ENCODE measurements at regions not wholly inside any gene's neighbourhood (a gene's known extent, or its start where the extent isn't known, plus 50 kb on each side); places are given as distances from the start of the nearest gene placed in this dataset.
"Not testable (repeated sequence)": the region's sequence is repeated elsewhere in the genome, so short reads cannot be mapped to it uniquely, and the experiment has no call there.

DNA sequence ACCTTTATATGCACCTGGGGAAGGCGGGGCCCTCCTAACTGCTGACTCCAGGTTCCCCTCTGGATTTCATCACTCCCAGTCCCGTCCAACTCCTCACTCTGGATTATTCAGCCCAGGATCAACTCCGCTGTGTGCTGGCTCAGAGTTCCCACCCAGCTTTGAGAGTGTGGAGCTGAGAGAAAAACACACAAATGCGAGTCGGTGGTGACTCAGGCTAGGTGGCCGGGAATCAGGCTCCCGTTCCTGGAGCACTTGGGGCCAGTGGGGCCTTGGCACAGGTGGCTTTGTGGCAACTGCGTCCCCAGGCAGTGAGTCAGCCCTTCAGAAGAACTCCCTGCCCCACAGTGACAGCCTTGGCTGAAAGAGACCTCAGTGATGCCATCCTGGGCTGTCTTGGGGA is 139.1 kb downstream of the TNFRSF13B start:
- CTCF ChIA-PET; H3K9me3 Mint-ChIP-seq (ENCODE audit: unreplicated experiment); H3K4me1 Mint-ChIP-seq (ENCODE audit: insufficient read depth, unreplicated experiment); H3K27ac Mint-ChIP-seq (ENCODE audit: low read depth, unreplicated experiment); DNase-seq (ENCODE audit: unreplicated experiment); POLR2A ChIA-PET; H3K4me3 Mint-ChIP-seq (ENCODE audit: unreplicated experiment); intact Hi-C loops (cut with micrococcal nuclease); H3K27me3 Mint-ChIP-seq (ENCODE audit: insufficient read depth, unreplicated experiment); BruUV-seq (replicated peaks); H3K36me3 Mint-ChIP-seq (ENCODE audit: insufficient read depth, unreplicated experiment): not testable (repeated sequence)

DNA sequence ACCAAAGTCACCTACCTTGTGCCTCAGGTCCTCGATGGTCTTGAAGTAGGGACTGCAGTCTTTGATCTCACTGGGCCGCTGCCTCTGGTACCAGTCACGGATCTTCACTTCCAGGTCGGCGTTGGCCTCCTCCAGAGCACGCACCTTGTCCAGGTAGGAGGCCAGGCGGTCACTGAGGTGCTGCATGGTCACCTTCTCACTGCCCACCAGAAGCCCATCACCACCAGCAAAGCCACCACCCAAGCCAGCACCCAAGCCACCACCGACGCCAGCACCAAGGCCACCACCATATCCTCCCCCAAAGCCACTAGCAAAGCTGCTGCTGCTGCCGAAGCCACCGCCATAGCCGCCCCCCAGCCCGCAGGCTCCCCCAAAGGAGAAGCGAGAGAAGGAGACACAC is 139.7 kb downstream of the TNFRSF13B start:
- BruUV-seq (replicated peaks); H3K36me3 Mint-ChIP-seq (ENCODE audit: insufficient read depth, unreplicated experiment); H3K9me3 Mint-ChIP-seq (ENCODE audit: unreplicated experiment); POLR2A ChIA-PET; intact Hi-C loops (cut with micrococcal nuclease); H3K4me3 Mint-ChIP-seq (ENCODE audit: unreplicated experiment); H3K27ac Mint-ChIP-seq (ENCODE audit: low read depth, unreplicated experiment); DNase-seq (ENCODE audit: unreplicated experiment); CTCF ChIA-PET; H3K27me3 Mint-ChIP-seq (ENCODE audit: insufficient read depth, unreplicated experiment); H3K4me1 Mint-ChIP-seq (ENCODE audit: insufficient read depth, unreplicated experiment): not testable (repeated sequence)

DNA sequence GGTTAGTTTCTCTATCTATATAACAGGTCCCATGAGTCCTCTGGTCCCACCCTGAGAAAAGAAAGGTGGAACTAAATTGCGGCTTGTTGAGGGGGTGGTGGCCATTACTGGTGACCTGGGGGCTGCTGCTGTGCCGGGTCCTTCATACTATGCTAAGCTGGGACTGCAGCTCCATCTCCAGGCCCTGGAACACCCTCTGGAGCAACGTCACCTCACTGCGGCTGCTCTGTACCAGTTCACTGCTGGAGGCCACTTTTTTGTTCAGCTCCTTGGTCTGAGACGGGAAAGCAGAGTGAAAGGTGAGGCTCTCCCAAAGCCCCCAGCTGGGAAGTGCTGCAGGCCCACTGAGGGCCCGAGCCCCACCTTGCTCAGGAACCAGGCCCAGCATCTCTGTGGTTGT is 140.7 kb downstream of the CCDC144A start:
- intact Hi-C loops (cut with micrococcal nuclease); DNase-seq (ENCODE audit: unreplicated experiment); POLR2A ChIA-PET; H3K27ac Mint-ChIP-seq (ENCODE audit: low read depth, unreplicated experiment); BruUV-seq (replicated peaks); H3K4me3 Mint-ChIP-seq (ENCODE audit: unreplicated experiment); CTCF ChIA-PET; H3K4me1 Mint-ChIP-seq (ENCODE audit: insufficient read depth, unreplicated experiment); H3K27me3 Mint-ChIP-seq (ENCODE audit: insufficient read depth, unreplicated experiment); H3K36me3 Mint-ChIP-seq (ENCODE audit: insufficient read depth, unreplicated experiment): not testable (repeated sequence)
- peaks cover 14% of the 10 kb centered on the region for H3K9me3 Mint-ChIP-seq (ENCODE audit: unreplicated experiment)

DNA sequence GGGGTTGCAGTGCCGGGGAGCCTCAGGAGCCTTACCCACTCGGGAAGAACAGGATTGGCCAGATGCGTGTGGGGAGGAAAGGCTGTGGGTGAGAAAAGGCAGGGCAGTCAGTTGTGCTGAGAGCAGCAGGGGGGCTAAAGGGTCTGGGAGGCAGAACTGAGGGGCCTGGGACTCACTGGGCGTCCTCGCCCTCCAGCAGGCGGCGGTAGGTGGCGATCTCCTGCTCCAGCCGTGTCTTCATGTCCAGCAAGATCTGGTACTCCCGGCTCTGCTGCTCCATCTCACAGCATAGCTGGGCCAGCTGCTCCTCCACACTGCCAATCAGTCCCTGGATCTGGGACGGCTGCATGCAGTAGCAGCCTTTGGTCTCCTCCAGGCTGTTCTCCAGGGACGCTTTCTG is 140.2 kb downstream of the CCDC144A start:
- POLR2A ChIA-PET; H3K4me1 Mint-ChIP-seq (ENCODE audit: insufficient read depth, unreplicated experiment); BruUV-seq (replicated peaks); H3K36me3 Mint-ChIP-seq (ENCODE audit: insufficient read depth, unreplicated experiment); H3K4me3 Mint-ChIP-seq (ENCODE audit: unreplicated experiment); intact Hi-C loops (cut with micrococcal nuclease); H3K27ac Mint-ChIP-seq (ENCODE audit: low read depth, unreplicated experiment); DNase-seq (ENCODE audit: unreplicated experiment); H3K27me3 Mint-ChIP-seq (ENCODE audit: insufficient read depth, unreplicated experiment); CTCF ChIA-PET: not testable (repeated sequence)
- H3K9me3 Mint-ChIP-seq (ENCODE audit: unreplicated experiment) = peaks cover 14% of the 10 kb centered on the region
